ENCODE measurements at regions not wholly inside any gene's neighbourhood (a gene's known extent, or its start where the extent isn't known, plus 50 kb on each side); places are given as distances from the start of the nearest gene placed in this dataset.

- TF ChIP-seq CTCF (IDR thresholded peaks at IDR 0.05) (no peak), POLR2AphosphoS5 (IDR thresholded peaks at IDR 0.05; ENCODE audit: insufficient read depth in 1 of 2, low read depth in 1 of 2) (no peak)
These were observed 87.8 kb upstream of the DRD2 start for GRCh38 chr11:113562981-113563461.

Measured in vagina (tissue), 2 donors.